22Rv1 (cell line): ENCODE measurements at regions not wholly inside any gene's neighbourhood (a gene's known extent, or its start where the extent isn't known, plus 50 kb on each side); places are given as distances from the start of the nearest gene placed in this dataset.
A peak's percentile ranks its signal among the peaks of the same experiment; 100 is the strongest.

Experiments
- H3K27ac ChIP-seq: fragments of 450-650 bp; 2 replicates; pipeline ENCODE4 v1.5.1; 2017
- ZFX ChIP-seq: fragments of 450-650 bp; IDR thresholded peaks from 2 replicates; pipeline ENCODE4 v1.6.1; 2017; ENCODE audit warnings: antibody characterized with exemption, borderline replicate concordance
- TF ChIP-seq, protein P1 (sequence below): fragments of 450-650 bp; IDR thresholded peaks from 2 replicates; pipeline ENCODE4 v1.5.1; 2017; ENCODE audit warnings: mild to moderate bottlenecking

DNA sequence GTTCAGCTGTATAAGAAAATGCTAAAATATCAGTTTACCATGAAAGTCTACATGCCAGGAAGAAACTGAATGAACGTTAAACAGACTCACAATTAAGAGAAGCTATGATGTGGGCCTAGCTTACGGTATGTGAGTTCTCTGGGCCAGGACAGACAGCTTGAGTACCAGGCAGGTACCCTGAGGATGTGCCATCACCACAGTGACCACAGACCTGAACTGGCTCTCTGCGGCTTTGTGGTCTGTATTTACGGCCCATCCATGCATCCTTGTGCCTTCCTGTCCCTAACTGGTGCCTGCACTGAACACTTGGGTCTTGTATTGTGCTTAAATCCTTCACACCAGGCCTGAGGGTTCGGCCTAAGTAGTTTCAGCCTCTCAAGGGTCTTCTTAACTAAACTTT, 467.5 kb upstream of the PPP2R3A start:
- H3K27ac ChIP-seq: no peak overlapping the region
- no peak for TF ChIP-seq ZFX
- TF ChIP-seq, protein P1, sequence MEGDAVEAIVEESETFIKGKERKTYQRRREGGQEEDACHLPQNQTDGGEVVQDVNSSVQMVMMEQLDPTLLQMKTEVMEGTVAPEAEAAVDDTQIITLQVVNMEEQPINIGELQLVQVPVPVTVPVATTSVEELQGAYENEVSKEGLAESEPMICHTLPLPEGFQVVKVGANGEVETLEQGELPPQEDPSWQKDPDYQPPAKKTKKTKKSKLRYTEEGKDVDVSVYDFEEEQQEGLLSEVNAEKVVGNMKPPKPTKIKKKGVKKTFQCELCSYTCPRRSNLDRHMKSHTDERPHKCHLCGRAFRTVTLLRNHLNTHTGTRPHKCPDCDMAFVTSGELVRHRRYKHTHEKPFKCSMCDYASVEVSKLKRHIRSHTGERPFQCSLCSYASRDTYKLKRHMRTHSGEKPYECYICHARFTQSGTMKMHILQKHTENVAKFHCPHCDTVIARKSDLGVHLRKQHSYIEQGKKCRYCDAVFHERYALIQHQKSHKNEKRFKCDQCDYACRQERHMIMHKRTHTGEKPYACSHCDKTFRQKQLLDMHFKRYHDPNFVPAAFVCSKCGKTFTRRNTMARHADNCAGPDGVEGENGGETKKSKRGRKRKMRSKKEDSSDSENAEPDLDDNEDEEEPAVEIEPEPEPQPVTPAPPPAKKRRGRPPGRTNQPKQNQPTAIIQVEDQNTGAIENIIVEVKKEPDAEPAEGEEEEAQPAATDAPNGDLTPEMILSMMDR: no peak

DNA sequence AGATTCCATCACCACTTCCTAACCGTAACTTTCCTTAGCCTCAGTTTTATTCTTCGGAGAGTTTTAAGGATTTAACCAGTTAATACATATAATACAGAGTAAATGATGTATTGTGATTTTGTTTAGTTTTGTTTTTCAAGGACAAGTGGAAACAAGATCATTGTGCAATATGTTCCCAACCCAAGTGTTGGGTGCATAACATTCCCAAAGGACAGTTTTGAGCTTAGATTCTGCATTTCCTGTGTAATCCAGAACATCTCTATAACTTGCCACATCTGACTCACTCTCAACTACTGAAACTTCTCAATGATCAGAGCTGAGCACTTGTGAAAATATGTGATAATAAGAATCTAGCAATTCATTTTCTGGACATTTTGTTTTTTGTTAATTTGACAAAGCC, 466.1 kb upstream of the PPP2R3A start:
- no peak overlapping the region for H3K27ac ChIP-seq
- no peak for TF ChIP-seq ZFX
- TF ChIP-seq, protein P1: no peak

DNA sequence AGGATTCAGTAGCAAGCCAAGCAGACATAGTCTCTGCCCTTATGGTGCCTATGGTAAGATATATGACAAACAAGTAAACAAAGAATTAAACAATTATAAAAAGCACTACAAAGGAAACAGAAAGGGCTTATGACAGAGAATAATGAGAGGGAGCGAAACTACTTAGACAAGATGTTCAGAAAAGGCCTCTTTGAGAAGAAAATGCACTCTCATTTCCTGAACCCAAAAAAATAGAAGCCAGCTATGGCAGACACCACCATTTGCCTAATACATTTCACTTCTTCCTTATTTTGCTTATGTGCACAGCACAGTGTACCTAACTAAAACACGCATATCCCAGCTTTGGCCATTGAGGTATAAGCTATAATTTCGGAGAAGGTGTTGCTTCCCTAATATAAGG, 465.5 kb upstream of the PPP2R3A start:
- no peak overlapping the region for H3K27ac ChIP-seq
- TF ChIP-seq, protein P1: no peak
- TF ChIP-seq ZFX: no peak

GRCh38 chr3:135503065-135503759, 462.3 kb upstream of the PPP2R3A start:
- no peak overlapping the region for H3K27ac ChIP-seq
- no peak for TF ChIP-seq ZFX
- TF ChIP-seq, protein P1: no peak

GRCh38 chr3:135503760-135504686, 461.5 kb upstream of the PPP2R3A start:
- TF ChIP-seq ZFX: no peak
- TF ChIP-seq, protein P1: peak; percentile 80
- no peak overlapping the region for H3K27ac ChIP-seq

DNA sequence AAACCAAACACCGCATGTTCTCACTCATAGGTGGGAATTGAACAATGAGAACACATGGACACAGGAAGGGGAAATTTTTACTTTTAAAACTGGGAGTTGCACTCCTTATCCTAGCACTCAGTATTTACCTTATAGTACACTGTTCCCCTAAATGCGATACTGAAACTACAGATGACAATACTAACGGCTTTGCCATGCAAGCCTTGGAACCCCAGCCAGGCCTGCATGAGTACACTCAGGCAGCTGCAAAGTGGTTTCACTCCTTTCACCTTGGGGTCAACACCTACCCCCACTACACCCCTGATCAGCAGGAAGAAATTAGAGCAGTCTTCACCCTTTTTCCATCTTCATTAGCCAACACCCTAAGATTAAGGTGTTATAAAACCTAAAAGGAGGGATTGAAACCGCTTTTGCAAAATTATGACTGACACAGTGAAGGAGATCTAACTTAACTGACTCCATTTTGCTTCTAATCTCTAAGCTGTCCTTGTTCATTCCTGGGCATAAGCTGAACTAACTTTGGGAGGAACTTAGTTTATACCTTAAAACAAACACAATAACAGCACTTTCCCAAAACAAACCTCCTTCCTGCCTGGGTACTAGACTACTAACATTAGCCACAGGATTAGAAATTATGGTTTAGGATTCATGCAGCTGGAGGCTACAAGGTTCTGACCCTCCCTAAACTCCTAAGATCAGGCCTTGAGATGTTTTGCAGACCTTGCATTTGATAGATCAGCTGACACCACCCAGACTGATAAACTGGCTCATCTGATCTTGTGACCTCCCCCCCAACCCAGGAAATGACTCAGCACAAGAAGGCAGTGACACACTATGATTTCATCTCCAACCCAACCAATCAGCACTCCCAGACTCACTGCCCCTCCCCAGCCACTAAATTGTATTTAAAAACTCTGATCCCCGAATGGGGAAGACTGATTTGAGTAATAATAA, 452.1 kb upstream of the PPP2R3A start:
- no peak overlapping the region for H3K27ac ChIP-seq
- no peak for TF ChIP-seq ZFX
- TF ChIP-seq, protein P1: no peak
